CD4-positive, alpha-beta T cell (primary cell): ENCODE measurements at regions not wholly inside any gene's neighbourhood (a gene's known extent, or its start where the extent isn't known, plus 50 kb on each side); places are given as distances from the start of the nearest gene placed in this dataset.

ENCODE experiments used
- ATAC-seq: fragments of 200-7000 bp; cut with Tn5 transposase; one replicate; pipeline ENCODE4 v1.10.0; 2022; ENCODE audit warnings: mild to moderate bottlenecking; ENCODE audit not compliant: poor library complexity
- CTCF ChIA-PET: fragments of 350-600 bp; sonication (Branson Sonifier 250); formaldehyde crosslinking; loops from one replicate; lab custom pipeline; 2021; ENCODE audit warnings: antibody characterized with exemption, inconsistent platforms; lab: Charles Lee
- POLR2A ChIA-PET: fragments of 350-600 bp; sonication (Branson Sonifier 250); formaldehyde crosslinking; loops from one replicate; lab custom pipeline; 2021; ENCODE audit warnings: antibody characterized with exemption, inconsistent platforms; lab: Charles Lee
- DNase-seq, 14 experiments: peaks; one replicate each; pipeline ENCODE4 v3.0.0-alpha.2; 2013 to 2020; ENCODE audit warnings: mixed read lengths in 2 of 14
- H3K27ac ChIP-seq, 2 donors: one replicate each; pipeline versions ENCODE4 v1.5.1 to v1.7.0; 2013; ENCODE audit warnings: low read length in 2 of 2, low read depth in 1 of 2, mild to moderate bottlenecking in 1 of 2
- H3K27me3 ChIP-seq, 2 experiments: 1 replicate in 1 of 2; 2 replicates in 1 of 2; pipeline versions ENCODE4 v1.6.1 to v1.7.0; 2013; ENCODE audit warnings: low read length in 2 of 2, control low read depth in 1 of 2, mild to moderate bottlenecking in 1 of 2, moderate library complexity in 1 of 2; ENCODE audit not compliant: insufficient read depth in 2 of 2, control insufficient read depth in 1 of 2
- H3K36me3 ChIP-seq: one replicate; pipeline ENCODE4 v1.6.1; 2013; ENCODE audit warnings: low read length, control low read depth; ENCODE audit not compliant: insufficient read depth
- H3K4me1 ChIP-seq: one replicate; pipeline ENCODE4 v1.6.1; 2013; ENCODE audit warnings: low read length, control low read depth; ENCODE audit not compliant: insufficient read depth
- H3K4me3 ChIP-seq: one replicate; pipeline ENCODE4 v1.5.1; 2013; ENCODE audit warnings: mild to moderate bottlenecking, low read length, moderate library complexity
- H3K9me3 ChIP-seq, 2 experiments: 1 replicate in 1 of 2; 2 replicates in 1 of 2; pipeline versions ENCODE4 v1.6.1 to v1.7.0; 2013; ENCODE audit warnings: low read length in 2 of 2, mild to moderate bottlenecking in 2 of 2, control low read depth in 1 of 2, moderate library complexity in 1 of 2; ENCODE audit not compliant: control insufficient read depth in 1 of 2, insufficient read depth in 1 of 2
- H3K27ac Mint-ChIP-seq: one replicate; pipeline ENCODE4 v1.8.0; 2020; ENCODE audit warnings: mixed read lengths
- H3K27me3 Mint-ChIP-seq: one replicate; pipeline ENCODE4 v1.8.0; 2021; ENCODE audit warnings: mixed read lengths
- H3K36me3 Mint-ChIP-seq: one replicate; pipeline ENCODE4 v1.8.0; 2021; ENCODE audit warnings: low read depth, mixed read lengths
- H3K4me1 Mint-ChIP-seq: one replicate; pipeline ENCODE4 v1.8.0; 2021; ENCODE audit warnings: low read depth, mixed read lengths
- H3K4me3 Mint-ChIP-seq: one replicate; pipeline ENCODE4 v1.8.0; 2020; ENCODE audit warnings: mild to moderate bottlenecking, mixed read lengths
- H3K9me3 Mint-ChIP-seq: one replicate; pipeline ENCODE4 v1.8.0; 2020; ENCODE audit warnings: mixed read lengths
- intact Hi-C, 2 experiments: fragments of 100-400 bp; cut with DNase I in 1 of 2; cut with micrococcal nuclease in 1 of 2; formaldehyde crosslinking; loops; one replicate each; pipeline versions ENCODE4 v1.15.1 to v1.9.0; 2023 to 2025; cut with DNase I, micrococcal nuclease
- TF ChIP-seq, protein P1 (sequence below): fragments of 200-600 bp; IDR thresholded peaks from one replicate; pipeline ENCODE4 v1.8.0; 2022; ENCODE audit warnings: antibody characterized with exemption, mild to moderate bottlenecking

DNA sequence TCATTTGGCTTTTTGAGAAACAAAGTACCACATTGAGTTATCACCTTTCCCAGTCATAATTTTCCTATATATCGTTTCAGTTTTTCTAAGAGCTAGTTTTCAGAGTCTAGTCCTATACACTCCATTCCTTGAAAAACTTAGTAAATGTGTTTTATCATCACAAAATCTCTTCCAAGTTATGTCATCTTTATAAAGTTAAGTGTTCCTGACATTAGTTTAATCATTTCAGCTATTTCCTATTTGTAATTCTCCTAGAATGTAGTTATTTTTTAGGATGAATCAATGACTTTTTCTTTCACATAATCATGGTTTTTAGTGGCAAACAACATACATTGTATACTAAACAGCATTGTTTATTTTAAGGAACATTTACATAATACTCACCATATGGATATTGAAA, 191.7 kb upstream of the BET1 start:
- Histone ChIP-seq H3K27me3 (no peaks in the 10 kb centered on the region), H3K36me3 (no peaks in the 10 kb centered on the region), H3K27ac (no peak overlapping the region), H3K9me3 (no peaks in the 10 kb centered on the region), H3K4me1 (no peaks in the 10 kb centered on the region), H3K4me3 (no peak overlapping the region)
- Mint-ChIP-seq H3K27ac (no peak overlapping the region), H3K36me3 (no peaks in the 10 kb centered on the region), H3K4me3 (no peak overlapping the region), H3K9me3 (no peaks in the 10 kb centered on the region), H3K4me1 (no peaks in the 10 kb centered on the region), H3K27me3 (no peaks in the 10 kb centered on the region)
- DNase-seq: no peak
- no peak for ATAC-seq
- intact Hi-C loops: no loop called here
- TF ChIP-seq, protein P1, sequence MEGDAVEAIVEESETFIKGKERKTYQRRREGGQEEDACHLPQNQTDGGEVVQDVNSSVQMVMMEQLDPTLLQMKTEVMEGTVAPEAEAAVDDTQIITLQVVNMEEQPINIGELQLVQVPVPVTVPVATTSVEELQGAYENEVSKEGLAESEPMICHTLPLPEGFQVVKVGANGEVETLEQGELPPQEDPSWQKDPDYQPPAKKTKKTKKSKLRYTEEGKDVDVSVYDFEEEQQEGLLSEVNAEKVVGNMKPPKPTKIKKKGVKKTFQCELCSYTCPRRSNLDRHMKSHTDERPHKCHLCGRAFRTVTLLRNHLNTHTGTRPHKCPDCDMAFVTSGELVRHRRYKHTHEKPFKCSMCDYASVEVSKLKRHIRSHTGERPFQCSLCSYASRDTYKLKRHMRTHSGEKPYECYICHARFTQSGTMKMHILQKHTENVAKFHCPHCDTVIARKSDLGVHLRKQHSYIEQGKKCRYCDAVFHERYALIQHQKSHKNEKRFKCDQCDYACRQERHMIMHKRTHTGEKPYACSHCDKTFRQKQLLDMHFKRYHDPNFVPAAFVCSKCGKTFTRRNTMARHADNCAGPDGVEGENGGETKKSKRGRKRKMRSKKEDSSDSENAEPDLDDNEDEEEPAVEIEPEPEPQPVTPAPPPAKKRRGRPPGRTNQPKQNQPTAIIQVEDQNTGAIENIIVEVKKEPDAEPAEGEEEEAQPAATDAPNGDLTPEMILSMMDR: no peak
- POLR2A ChIA-PET: no interaction called here
- CTCF ChIA-PET: no interaction called here

GRCh38 chr7:94205529-94205928, 189.2 kb upstream of the COL1A2 start:
- TF ChIP-seq, protein P1: no peak
- intact Hi-C loops: no loop called here
- Mint-ChIP-seq H3K9me3 (no peaks in the 10 kb centered on the region), H3K27ac (no peak overlapping the region), H3K36me3 (no peaks in the 10 kb centered on the region), H3K4me3 (no peak overlapping the region), H3K4me1 (no peaks in the 10 kb centered on the region), H3K27me3 (no peaks in the 10 kb centered on the region)
- Histone ChIP-seq H3K9me3 (no peaks in the 10 kb centered on the region), H3K4me3 (no peak overlapping the region), H3K27me3 (no peaks in the 10 kb centered on the region), H3K36me3 (no peaks in the 10 kb centered on the region), H3K4me1 (no peaks in the 10 kb centered on the region), H3K27ac (no peak overlapping the region)
- ChIA-PET CTCF (no interaction called here), POLR2A (no interaction called here)
- DNase-seq: no peak
- no peak for ATAC-seq

DNA sequence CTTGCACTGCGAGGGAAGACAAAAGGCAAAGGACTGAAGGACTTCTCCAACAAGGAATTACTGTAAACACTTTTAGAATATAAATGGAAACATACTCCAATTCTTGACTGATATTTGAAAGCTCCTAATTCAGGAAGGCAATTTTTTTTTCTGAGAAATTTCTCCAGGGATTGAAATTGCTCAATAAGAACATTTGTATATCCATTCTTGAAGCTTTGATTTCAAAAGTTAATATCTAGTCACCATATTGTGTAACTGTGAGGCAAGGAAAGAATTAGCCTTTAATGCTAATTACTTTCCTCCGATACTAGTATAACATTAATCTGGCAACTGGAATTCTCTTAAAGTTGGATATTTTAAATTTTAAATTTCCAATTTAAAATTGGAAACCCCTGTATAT, 188.4 kb upstream of the COL1A2 start:
- DNase-seq (no peak), ATAC-seq (no peak)
- intact Hi-C loops: no loop called here
- H3K4me1 ChIP-seq: no peaks in the 10 kb centered on the region
- TF ChIP-seq, protein P1: no peak
- ChIA-PET POLR2A (no interaction called here), CTCF (no interaction called here)
- H3K36me3 ChIP-seq: no peaks in the 10 kb centered on the region
- H3K4me3 Mint-ChIP-seq: no peak overlapping the region
- H3K4me1 Mint-ChIP-seq: no peaks in the 10 kb centered on the region
- H3K27me3 Mint-ChIP-seq: no peaks in the 10 kb centered on the region
- H3K9me3 Mint-ChIP-seq: no peaks in the 10 kb centered on the region
- no peak overlapping the region for H3K4me3 ChIP-seq
- no peaks in the 10 kb centered on the region for H3K36me3 Mint-ChIP-seq
- no peak overlapping the region for H3K27ac Mint-ChIP-seq
- no peak overlapping the region for H3K27ac ChIP-seq
- no peaks in the 10 kb centered on the region for H3K9me3 ChIP-seq
- H3K27me3 ChIP-seq: no peaks in the 10 kb centered on the region
